AG04450 (cell line): ENCODE measurements at regions not wholly inside any gene's neighbourhood (a gene's known extent, or its start where the extent isn't known, plus 50 kb on each side); places are given as distances from the start of the nearest gene placed in this dataset.

Experiments
- CTCF ChIA-PET: fragments of 300-600, 350-600 bp; formaldehyde crosslinking; extraction: SDS; loops from one replicate; lab custom pipeline; 2022; ENCODE audit warnings: antibody characterized with exemption, inconsistent platforms; lab: Charles Lee
- POLR2A ChIA-PET: fragments of 350-600 bp; formaldehyde crosslinking; extraction: SDS; loops from one replicate; lab custom pipeline; 2021; ENCODE audit warnings: antibody characterized with exemption, inconsistent platforms; lab: Yijun Ruan, JAX
- DNase-seq: peaks from one replicate; pipeline ENCODE4 v3.0.0-alpha.2; 2011; ENCODE audit warnings: low read depth, low spot score
- H3K27ac ChIP-seq: one replicate; pipeline ENCODE4 v1.5.1; 2012; ENCODE audit warnings: low read depth, low read length, control low read depth
- H3K27me3 ChIP-seq: one replicate; pipeline ENCODE4 v1.6.0; 2012; ENCODE audit warnings: low read length; ENCODE audit not compliant: control insufficient read depth, insufficient read depth
- H3K4me3 ChIP-seq: 2 replicates; pipeline ENCODE4 v1.5.1; 2011; ENCODE audit warnings: mild to moderate bottlenecking, low read depth, low read length, control low read depth
- H3K9me3 ChIP-seq: 2 replicates; pipeline ENCODE4 v1.5.1; 2012; ENCODE audit warnings: low read length; ENCODE audit not compliant: control insufficient read depth, insufficient read depth
- CTCF ChIP-seq: IDR thresholded peaks from 2 replicates; pipeline ENCODE4 v1.5.1; 2011; ENCODE audit warnings: low read depth, low read length, control low read depth, inconsistent platforms

- H3K27me3 ChIP-seq = no peaks in the 10 kb centered on the region
- H3K9me3 ChIP-seq = no peaks in the 10 kb centered on the region
- ChIA-PET POLR2A (no interaction called here), CTCF (no interaction called here)
- H3K27ac ChIP-seq = no peak overlapping the region
- DNase-seq = no peak
- no peak overlapping the region for H3K4me3 ChIP-seq
- no peak for TF ChIP-seq CTCF
Measured at GRCh38 chr10:105758209-105758998, 1117.3 kb downstream of the SORCS3 start.

- Histone ChIP-seq H3K27ac (no peak overlapping the region), H3K4me3 (no peak overlapping the region), H3K27me3 (no peaks in the 10 kb centered on the region), H3K9me3 (no peaks in the 10 kb centered on the region; the same call in 1 of the 2 replicates)
- no peak for TF ChIP-seq CTCF
- no peak for DNase-seq
- POLR2A ChIA-PET = no interaction called here
- CTCF ChIA-PET = no interaction called here
Measured at GRCh38 chr10:105757302-105757701, 1116.2 kb downstream of the SORCS3 start.

GRCh38 chr10:105756386-105756785, 1115.3 kb downstream of the SORCS3 start:
- DNase-seq = no peak
- TF ChIP-seq CTCF = no peak
- Histone ChIP-seq H3K27ac (no peak overlapping the region), H3K9me3 (peaks cover 1% of the 10 kb centered on the region; the same call in 1 of the 2 replicates), H3K4me3 (no peak overlapping the region), H3K27me3 (no peaks in the 10 kb centered on the region)
- ChIA-PET POLR2A (no interaction called here), CTCF (no interaction called here)

- Histone ChIP-seq H3K4me3 (no peak overlapping the region), H3K27ac (no peak overlapping the region), H3K27me3 (no peaks in the 10 kb centered on the region), H3K9me3 (peaks cover 4% of the 10 kb centered on the region; the same call in 1 of the 2 replicates)
- TF ChIP-seq CTCF = no peak
- no peak for DNase-seq
- ChIA-PET CTCF (no interaction called here), POLR2A (no interaction called here)
Measured at GRCh38 chr10:105751688-105752087, 1110.6 kb downstream of the SORCS3 start.

GRCh38 chr10:105745596-105746148, 1104.6 kb downstream of the SORCS3 start:
- Histone ChIP-seq H3K4me3 (no peak overlapping the region), H3K9me3 (peaks cover 3% of the 10 kb centered on the region; the same call in 1 of the 2 replicates), H3K27ac (no peak overlapping the region), H3K27me3 (no peaks in the 10 kb centered on the region)
- ChIA-PET CTCF (no interaction called here), POLR2A (no interaction called here)
- DNase-seq = no peak
- TF ChIP-seq CTCF = no peak
